GM23338 (cell line): ENCODE measurements at regions not wholly inside any gene's neighbourhood (a gene's known extent, or its start where the extent isn't known, plus 50 kb on each side); places are given as distances from the start of the nearest gene placed in this dataset.

Source experiments
- CREB1 ChIP-seq: fragments of 250-450 bp; sonication (Bioruptor Pico); IDR thresholded peaks from 2 replicates; pipeline ENCODE4 v1.5.0; 2020; ENCODE audit warnings: low read depth, mild to moderate bottlenecking, moderate library complexity
- EZH2 ChIP-seq: fragments of 200-600 bp; sonication (generic); IDR thresholded peaks from one replicate; pipeline ENCODE4 v1.8.0; 2017; ENCODE audit warnings: antibody characterized with exemption, mild to moderate bottlenecking, low read depth; ENCODE audit not compliant: unreplicated experiment
- EZH2phosphoT487 ChIP-seq: fragments of 200-600 bp; sonication (generic); IDR thresholded peaks from one replicate; pipeline ENCODE4 v1.8.1; 2018; ENCODE audit warnings: antibody characterized with exemption; ENCODE audit not compliant: unreplicated experiment
- POLR2AphosphoS5 ChIP-seq: IDR thresholded peaks from 2 replicates; pipeline ENCODE4 v1.6.1; 2016; ENCODE audit warnings: antibody characterized with exemption, low read depth
- TF ChIP-seq, protein P1 (sequence below), 2 experiments: fragments of 200-600 bp in 1 of 2; sonication (generic) in 1 of 2; conservative IDR thresholded peaks; 2 replicates each; pipeline versions ENCODE4 v1.5.1 to v1.6.1; 2016 to 2017; ENCODE audit warnings: antibody characterized with exemption in 2 of 2, low read depth in 2 of 2, mild to moderate bottlenecking in 2 of 2, moderate library complexity in 1 of 2
- TF ChIP-seq, protein P2 (sequence below): IDR thresholded peaks from one replicate; pipeline ENCODE4 v1.6.1; 2018; ENCODE audit warnings: antibody characterized with exemption; ENCODE audit not compliant: unreplicated experiment

DNA sequence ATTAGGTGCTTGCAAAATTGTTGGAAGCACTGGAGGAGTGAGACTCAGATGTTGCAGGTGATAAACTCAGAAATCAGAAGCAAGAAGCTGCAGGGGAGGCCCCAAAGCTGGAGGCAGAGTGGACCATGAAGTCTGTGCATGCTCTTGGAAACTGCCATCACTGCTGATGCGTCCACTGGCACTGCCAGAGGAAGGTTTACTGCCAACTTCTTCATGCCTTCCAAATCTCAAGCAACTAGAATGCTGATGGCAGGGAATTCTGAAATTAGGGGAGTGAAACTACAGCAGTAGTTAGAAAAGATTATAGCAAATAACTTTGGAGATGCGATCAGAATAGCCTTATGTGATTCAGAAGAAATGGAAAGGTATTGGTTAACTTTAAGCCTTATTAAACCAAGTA, 277.1 kb upstream of the SDK2 start:
- TF ChIP-seq, protein P1, sequence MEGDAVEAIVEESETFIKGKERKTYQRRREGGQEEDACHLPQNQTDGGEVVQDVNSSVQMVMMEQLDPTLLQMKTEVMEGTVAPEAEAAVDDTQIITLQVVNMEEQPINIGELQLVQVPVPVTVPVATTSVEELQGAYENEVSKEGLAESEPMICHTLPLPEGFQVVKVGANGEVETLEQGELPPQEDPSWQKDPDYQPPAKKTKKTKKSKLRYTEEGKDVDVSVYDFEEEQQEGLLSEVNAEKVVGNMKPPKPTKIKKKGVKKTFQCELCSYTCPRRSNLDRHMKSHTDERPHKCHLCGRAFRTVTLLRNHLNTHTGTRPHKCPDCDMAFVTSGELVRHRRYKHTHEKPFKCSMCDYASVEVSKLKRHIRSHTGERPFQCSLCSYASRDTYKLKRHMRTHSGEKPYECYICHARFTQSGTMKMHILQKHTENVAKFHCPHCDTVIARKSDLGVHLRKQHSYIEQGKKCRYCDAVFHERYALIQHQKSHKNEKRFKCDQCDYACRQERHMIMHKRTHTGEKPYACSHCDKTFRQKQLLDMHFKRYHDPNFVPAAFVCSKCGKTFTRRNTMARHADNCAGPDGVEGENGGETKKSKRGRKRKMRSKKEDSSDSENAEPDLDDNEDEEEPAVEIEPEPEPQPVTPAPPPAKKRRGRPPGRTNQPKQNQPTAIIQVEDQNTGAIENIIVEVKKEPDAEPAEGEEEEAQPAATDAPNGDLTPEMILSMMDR (conservative IDR thresholded peaks at IDR 0.05; ENCODE audit: low read depth in 2 of 2), result no peak
- TF ChIP-seq POLR2AphosphoS5 (no peak), EZH2 (no peak), CREB1 (CRISPR knock-in tag) (no peak), EZH2phosphoT487 (no peak)
- TF ChIP-seq, protein P2, sequence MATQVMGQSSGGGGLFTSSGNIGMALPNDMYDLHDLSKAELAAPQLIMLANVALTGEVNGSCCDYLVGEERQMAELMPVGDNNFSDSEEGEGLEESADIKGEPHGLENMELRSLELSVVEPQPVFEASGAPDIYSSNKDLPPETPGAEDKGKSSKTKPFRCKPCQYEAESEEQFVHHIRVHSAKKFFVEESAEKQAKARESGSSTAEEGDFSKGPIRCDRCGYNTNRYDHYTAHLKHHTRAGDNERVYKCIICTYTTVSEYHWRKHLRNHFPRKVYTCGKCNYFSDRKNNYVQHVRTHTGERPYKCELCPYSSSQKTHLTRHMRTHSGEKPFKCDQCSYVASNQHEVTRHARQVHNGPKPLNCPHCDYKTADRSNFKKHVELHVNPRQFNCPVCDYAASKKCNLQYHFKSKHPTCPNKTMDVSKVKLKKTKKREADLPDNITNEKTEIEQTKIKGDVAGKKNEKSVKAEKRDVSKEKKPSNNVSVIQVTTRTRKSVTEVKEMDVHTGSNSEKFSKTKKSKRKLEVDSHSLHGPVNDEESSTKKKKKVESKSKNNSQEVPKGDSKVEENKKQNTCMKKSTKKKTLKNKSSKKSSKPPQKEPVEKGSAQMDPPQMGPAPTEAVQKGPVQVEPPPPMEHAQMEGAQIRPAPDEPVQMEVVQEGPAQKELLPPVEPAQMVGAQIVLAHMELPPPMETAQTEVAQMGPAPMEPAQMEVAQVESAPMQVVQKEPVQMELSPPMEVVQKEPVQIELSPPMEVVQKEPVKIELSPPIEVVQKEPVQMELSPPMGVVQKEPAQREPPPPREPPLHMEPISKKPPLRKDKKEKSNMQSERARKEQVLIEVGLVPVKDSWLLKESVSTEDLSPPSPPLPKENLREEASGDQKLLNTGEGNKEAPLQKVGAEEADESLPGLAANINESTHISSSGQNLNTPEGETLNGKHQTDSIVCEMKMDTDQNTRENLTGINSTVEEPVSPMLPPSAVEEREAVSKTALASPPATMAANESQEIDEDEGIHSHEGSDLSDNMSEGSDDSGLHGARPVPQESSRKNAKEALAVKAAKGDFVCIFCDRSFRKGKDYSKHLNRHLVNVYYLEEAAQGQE, result no peak
